HCT116 (cell line): ENCODE measurements at regions not wholly inside any gene's neighbourhood (a gene's known extent, or its start where the extent isn't known, plus 50 kb on each side); places are given as distances from the start of the nearest gene placed in this dataset.

Experiments
- ATAC-seq: fragments of 200-7000 bp; cut with Tn5 transposase; 2 replicates; pipeline ENCODE4 v1.9.1; 2020; ENCODE audit warnings: mild to moderate bottlenecking, moderate library complexity
- BruUV-seq: library from RNA; stranded (reverse); fragments of 400-500 nt; replicated peaks from 2 replicates; lab custom pipeline; 2021; lab: Mats Ljungman, UMichigan
- CTCF ChIA-PET: fragments of 300-600 bp; sonication (Branson Sonifier 250); formaldehyde crosslinking; loops from one replicate; lab custom pipeline; 2021; ENCODE audit warnings: antibody characterized with exemption; lab: Charles Lee
- POLR2A ChIA-PET: fragments of 300-600, 350-600 bp; sonication (Branson Sonifier 250); formaldehyde crosslinking; loops from one replicate; lab custom pipeline; 2021; ENCODE audit warnings: antibody characterized with exemption; lab: Charles Lee
- RAD21 ChIA-PET, 2 experiments: fragments of 300-600 bp; sonication (Branson Sonifier 250); formaldehyde crosslinking; loops; one replicate each; lab custom pipeline; 2023; ENCODE audit warnings: low total read pairs in 2 of 2; ENCODE audit not compliant: uncharacterized antibody in 2 of 2, unreplicated experiment in 2 of 2, low non-redundant PET in 1 of 2; lab: Charles Lee
- DNase-seq: peaks from one replicate; pipeline ENCODE4 v3.0.0-alpha.2; 2010; ENCODE audit warnings: low read depth, low spot score
- H2AFZ ChIP-seq: fragments of 200-600 bp; shearing (Covaris generic), sonication (generic); 2 replicates; pipeline ENCODE4 v1.6.1; 2017; ENCODE audit warnings: low read depth, mixed run types, mixed read lengths, antibody characterized with exemption, low read length; ENCODE audit not compliant: poor library complexity, severe bottlenecking
- H3K27ac ChIP-seq: 2 replicates; pipeline ENCODE4 v1.5.1; 2012; ENCODE audit warnings: low read depth, low read length
- H3K27me3 ChIP-seq: fragments of 200-600 bp; sonication (generic); 2 replicates; pipeline ENCODE4 v1.6.1; 2016; ENCODE audit warnings: mixed run types, low read length, mixed read lengths; ENCODE audit not compliant: insufficient read depth
- H3K36me3 ChIP-seq, 2 experiments: fragments of 200-500 bp in 1 of 2; fragments of 200-600 bp in 1 of 2; sonication (Bioruptor generic) in 1 of 2; sonication (generic) in 1 of 2; 2 replicates each; pipeline versions ENCODE4 v1.5.1 to v1.6.1; 2014 to 2016; ENCODE audit warnings: low read length in 2 of 2, inconsistent platforms in 1 of 2, mixed read lengths in 1 of 2, mixed run types in 1 of 2; ENCODE audit not compliant: insufficient read depth in 2 of 2, control insufficient read depth in 1 of 2
- H3K4me1 ChIP-seq, 2 experiments: fragments of 200-600 bp in 1 of 2; sonication (generic) in 1 of 2; 2 replicates each; pipeline versions ENCODE4 v1.5.1 to v1.6.1; 2012 to 2017; ENCODE audit warnings: low read length in 2 of 2, inconsistent platforms in 1 of 2, mild to moderate bottlenecking in 1 of 2, mixed read lengths in 1 of 2, mixed run types in 1 of 2, moderate library complexity in 1 of 2; ENCODE audit not compliant: insufficient read depth in 2 of 2, control insufficient read depth in 1 of 2
- H3K4me2 ChIP-seq: fragments of 200-600 bp; sonication (generic); 2 replicates; pipeline ENCODE4 v1.6.1; 2017; ENCODE audit warnings: mixed run types, low read length, mixed read lengths
- H3K4me3 ChIP-seq, 2 experiments: fragments of 200-600 bp in 1 of 2; sonication (generic) in 1 of 2; replicated peaks in 1 of 2; 2 replicates each; pipeline ENCODE4 v1.5.1; 2011 to 2016; ENCODE audit warnings: low read length in 2 of 2, control low read depth in 1 of 2, low read depth in 1 of 2, mild to moderate bottlenecking in 1 of 2, mixed read lengths in 1 of 2, mixed run types in 1 of 2
- H3K79me2 ChIP-seq: fragments of 200-600 bp; sonication (generic); 2 replicates; pipeline ENCODE4 v1.6.1; 2017; ENCODE audit warnings: mild to moderate bottlenecking, mixed run types, low read length, moderate library complexity, mixed read lengths; ENCODE audit not compliant: insufficient read depth
- H3K9ac ChIP-seq: fragments of 200-600 bp; sonication (generic); 2 replicates; pipeline ENCODE4 v1.6.1; 2016; ENCODE audit warnings: low read length, mixed read lengths
- H3K9me2 ChIP-seq: fragments of 200-600 bp; sonication (generic), shearing (Covaris generic); 2 replicates; pipeline ENCODE4 v1.6.1; 2017; ENCODE audit warnings: mixed run types, mild to moderate bottlenecking, moderate library complexity; ENCODE audit not compliant: insufficient read depth
- H3K9me3 ChIP-seq, 2 experiments: fragments of 200-500 bp in 1 of 2; fragments of 200-600 bp in 1 of 2; sonication (Bioruptor generic) in 1 of 2; sonication (generic) in 1 of 2; 2 replicates each; pipeline ENCODE4 v1.6.1; 2014 to 2017; ENCODE audit warnings: low read length in 2 of 2, mixed read lengths in 2 of 2, inconsistent platforms in 1 of 2, low read depth in 1 of 2, mild to moderate bottlenecking in 1 of 2, mixed run types in 1 of 2, moderate library complexity in 1 of 2; ENCODE audit not compliant: control insufficient read depth in 1 of 2, insufficient read depth in 1 of 2
- H4K20me1 ChIP-seq: fragments of 200-600 bp; sonication (generic), shearing (Covaris generic); 2 replicates; pipeline ENCODE4 v1.6.1; 2017; ENCODE audit warnings: mixed run types, mild to moderate bottlenecking, moderate library complexity; ENCODE audit not compliant: insufficient read depth
- CBX3 ChIP-seq: IDR thresholded peaks from 2 replicates; pipeline ENCODE4 v1.6.1; 2012; ENCODE audit warnings: low read depth
- EZH2phosphoT487 ChIP-seq: fragments of 200-600 bp; IDR thresholded peaks from 2 replicates; pipeline ENCODE4 v1.6.1; 2018; ENCODE audit warnings: antibody characterized with exemption, borderline replicate concordance
- FOSL1 ChIP-seq: IDR thresholded peaks from 2 replicates; pipeline ENCODE4 v1.6.1; 2012; ENCODE audit warnings: low read depth
- POLR2A ChIP-seq: IDR thresholded peaks from 2 replicates; pipeline ENCODE4 v1.7.0; 2011; ENCODE audit warnings: borderline replicate concordance; ENCODE audit not compliant: insufficient read depth, insufficient read length; ENCODE audit errors: extremely low read depth
- SIN3A ChIP-seq: IDR thresholded peaks from 2 replicates; pipeline ENCODE4 v1.6.1; 2012; ENCODE audit warnings: low read depth
- SP1 ChIP-seq: IDR thresholded peaks from 2 replicates; pipeline ENCODE4 v1.6.1; 2012; ENCODE audit warnings: low read depth
- TCF7L2 ChIP-seq: IDR thresholded peaks from 2 replicates; pipeline ENCODE4 v1.7.0; 2011; ENCODE audit warnings: borderline replicate concordance, inconsistent platforms; ENCODE audit not compliant: insufficient read depth, insufficient read length; ENCODE audit errors: extremely low read depth
- ZNF274 ChIP-seq: fragments of 200-500 bp; sonication (Bioruptor generic); IDR thresholded peaks from 2 replicates; pipeline ENCODE4 v1.6.1; 2014; ENCODE audit warnings: mild to moderate bottlenecking, low read depth, low read length, inconsistent platforms
- intact Hi-C: fragments of 100-400 bp; cut with micrococcal nuclease; formaldehyde crosslinking; loops from 2 replicates; pipeline ENCODE4 v1.10.0; 2022
- TF ChIP-seq, protein P1 (sequence below), 3 experiments: fragments of 200-600 bp in 1 of 3; sonication (generic) in 1 of 3; IDR thresholded peaks in 2 of 3; conservative IDR thresholded peaks in 1 of 3; 2 replicates each; pipeline ENCODE4 v1.5.1; 2012 to 2017; ENCODE audit warnings: low read depth in 2 of 3, low read length in 2 of 3, antibody characterized with exemption in 1 of 3, borderline replicate concordance in 1 of 3, control low read depth in 1 of 3, mild to moderate bottlenecking in 1 of 3, mixed read lengths in 1 of 3, mixed run types in 1 of 3, moderate library complexity in 1 of 3; ENCODE audit not compliant: insufficient read depth in 1 of 3
- TF ChIP-seq, protein P2 (sequence below): IDR thresholded peaks from 2 replicates; pipeline ENCODE4 v1.6.1; 2012
- TF ChIP-seq, protein P3 (sequence below): IDR thresholded peaks from 2 replicates; pipeline ENCODE4 v1.6.1; 2012

DNA sequence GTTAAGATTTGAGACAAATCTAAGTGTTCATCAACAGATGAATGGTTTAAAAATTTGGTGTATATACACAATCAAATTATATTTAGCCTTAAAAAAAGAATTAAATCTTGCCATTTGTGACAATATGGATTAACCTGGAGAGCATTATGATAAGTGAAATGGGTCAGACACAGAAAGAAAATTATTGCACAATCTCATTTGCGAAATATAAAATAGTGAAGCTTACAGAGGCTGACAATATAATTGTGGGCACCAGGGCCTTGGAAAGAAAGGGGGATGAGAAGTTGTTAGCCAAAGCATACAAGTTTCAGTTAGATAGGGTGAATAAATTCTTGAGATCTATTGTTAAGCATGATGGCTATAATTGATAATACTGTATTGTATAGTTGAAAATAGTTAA lies 883.0 kb downstream of the TECRL start:
- Histone ChIP-seq H3K4me1 (no peaks in the 10 kb centered on the region), H3K9me3 (peaks cover 13 to 16% of the 10 kb centered on the region in 2 experiments; a peak in 2 of 4 replicates), H3K9me2 (no peaks in the 10 kb centered on the region), H2AFZ (no peak overlapping the region), H3K27ac (no peak overlapping the region), H3K4me2 (no peak overlapping the region), H3K27me3 (no peaks in the 10 kb centered on the region), H4K20me1 (no peaks in the 10 kb centered on the region), H3K79me2 (no peaks in the 10 kb centered on the region)
- intact Hi-C loops, result no loop called here
- ChIA-PET RAD21 (no interaction called here), POLR2A (no interaction called here), CTCF (no interaction called here)
- no peak for DNase-seq
- ATAC-seq, result no peak
- no TSS peak for BruUV-seq
- TF ChIP-seq, protein P1, sequence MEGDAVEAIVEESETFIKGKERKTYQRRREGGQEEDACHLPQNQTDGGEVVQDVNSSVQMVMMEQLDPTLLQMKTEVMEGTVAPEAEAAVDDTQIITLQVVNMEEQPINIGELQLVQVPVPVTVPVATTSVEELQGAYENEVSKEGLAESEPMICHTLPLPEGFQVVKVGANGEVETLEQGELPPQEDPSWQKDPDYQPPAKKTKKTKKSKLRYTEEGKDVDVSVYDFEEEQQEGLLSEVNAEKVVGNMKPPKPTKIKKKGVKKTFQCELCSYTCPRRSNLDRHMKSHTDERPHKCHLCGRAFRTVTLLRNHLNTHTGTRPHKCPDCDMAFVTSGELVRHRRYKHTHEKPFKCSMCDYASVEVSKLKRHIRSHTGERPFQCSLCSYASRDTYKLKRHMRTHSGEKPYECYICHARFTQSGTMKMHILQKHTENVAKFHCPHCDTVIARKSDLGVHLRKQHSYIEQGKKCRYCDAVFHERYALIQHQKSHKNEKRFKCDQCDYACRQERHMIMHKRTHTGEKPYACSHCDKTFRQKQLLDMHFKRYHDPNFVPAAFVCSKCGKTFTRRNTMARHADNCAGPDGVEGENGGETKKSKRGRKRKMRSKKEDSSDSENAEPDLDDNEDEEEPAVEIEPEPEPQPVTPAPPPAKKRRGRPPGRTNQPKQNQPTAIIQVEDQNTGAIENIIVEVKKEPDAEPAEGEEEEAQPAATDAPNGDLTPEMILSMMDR (IDR thresholded peaks at IDR 0.05 in 2 of 3, conservative IDR thresholded peaks at IDR 0.05 in 1 of 3; ENCODE audit: borderline replicate concordance in 1 of 3, insufficient read depth in 1 of 3, low read depth in 2 of 3, low read length in 2 of 3), result no peak
- TF ChIP-seq POLR2A (no peak), ZNF274 (no peak), CBX3 (no peak), EZH2phosphoT487 (no peak), SP1 (no peak), SIN3A (no peak), FOSL1 (no peak), TCF7L2 (no peak)
- TF ChIP-seq, protein P2, sequence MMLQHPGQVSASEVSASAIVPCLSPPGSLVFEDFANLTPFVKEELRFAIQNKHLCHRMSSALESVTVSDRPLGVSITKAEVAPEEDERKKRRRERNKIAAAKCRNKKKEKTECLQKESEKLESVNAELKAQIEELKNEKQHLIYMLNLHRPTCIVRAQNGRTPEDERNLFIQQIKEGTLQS, result no peak
- TF ChIP-seq, protein P3, sequence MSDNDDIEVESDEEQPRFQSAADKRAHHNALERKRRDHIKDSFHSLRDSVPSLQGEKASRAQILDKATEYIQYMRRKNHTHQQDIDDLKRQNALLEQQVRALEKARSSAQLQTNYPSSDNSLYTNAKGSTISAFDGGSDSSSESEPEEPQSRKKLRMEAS, result no peak
- TF ChIP-seq, all 23 proteins: peak for 0
- Histone ChIP-seq H3K4me3 (no peak overlapping the region), H3K36me3 (no peaks in the 10 kb centered on the region), H3K9ac (no peak overlapping the region)
